ENCODE measurements at regions not wholly inside any gene's neighbourhood (a gene's known extent, or its start where the extent isn't known, plus 50 kb on each side); places are given as distances from the start of the nearest gene placed in this dataset.
"Not testable (repeated sequence)": the region's sequence is repeated elsewhere in the genome, so short reads cannot be mapped to it uniquely, and the experiment has no call there.

- H3K4me3 Mint-ChIP-seq, result no peak overlapping the region
- no peak overlapping the region for H3K27ac Mint-ChIP-seq
- no peaks in the 10 kb centered on the region for H3K4me1 Mint-ChIP-seq (ENCODE audit: low read depth)
- peaks cover 6% of the 10 kb centered on the region for H3K27me3 Mint-ChIP-seq
- no peaks in the 10 kb centered on the region for H3K9me3 Mint-ChIP-seq (ENCODE audit: low read depth)
- no peaks in the 10 kb centered on the region for H3K36me3 Mint-ChIP-seq
Measured at GRCh38 chr2:133854603-133855200, 286.4 kb upstream of the NCKAP5 start.

GRCh38 chr2:133855526-133855925 lies 287.3 kb upstream of the NCKAP5 start:
- no peaks in the 10 kb centered on the region for H3K9me3 Mint-ChIP-seq (ENCODE audit: low read depth)
- H3K27me3 Mint-ChIP-seq, result peaks cover 6% of the 10 kb centered on the region
- no peaks in the 10 kb centered on the region for H3K36me3 Mint-ChIP-seq
- H3K4me1 Mint-ChIP-seq (ENCODE audit: low read depth), result no peaks in the 10 kb centered on the region
- no peak overlapping the region for H3K4me3 Mint-ChIP-seq
- H3K27ac Mint-ChIP-seq, result no peak overlapping the region

GRCh38 chr2:133856678-133857077 lies 288.4 kb upstream of the NCKAP5 start:
- Mint-ChIP-seq H3K4me3 (no peak overlapping the region), H3K4me1 (ENCODE audit: low read depth) (no peaks in the 10 kb centered on the region), H3K36me3 (no peaks in the 10 kb centered on the region), H3K27ac (no peak overlapping the region), H3K9me3 (ENCODE audit: low read depth) (no peaks in the 10 kb centered on the region), H3K27me3 (peaks cover 6% of the 10 kb centered on the region)

- no peak overlapping the region for H3K27ac Mint-ChIP-seq
- H3K36me3 Mint-ChIP-seq, result no peaks in the 10 kb centered on the region
- H3K4me1 Mint-ChIP-seq (ENCODE audit: low read depth), result no peaks in the 10 kb centered on the region
- H3K4me3 Mint-ChIP-seq, result no peak overlapping the region
- peaks cover 7% of the 10 kb centered on the region for H3K27me3 Mint-ChIP-seq
- no peaks in the 10 kb centered on the region for H3K9me3 Mint-ChIP-seq (ENCODE audit: low read depth)
Measured at GRCh38 chr2:133859578-133859977, 291.3 kb upstream of the NCKAP5 start.

GRCh38 chr2:133862400-133862977 lies 294.2 kb upstream of the NCKAP5 start:
- H3K4me1 Mint-ChIP-seq (ENCODE audit: low read depth), result no peaks in the 10 kb centered on the region
- no peak overlapping the region for H3K27ac Mint-ChIP-seq
- H3K4me3 Mint-ChIP-seq, result no peak overlapping the region
- H3K27me3 Mint-ChIP-seq, result peaks cover 6% of the 10 kb centered on the region
- H3K36me3 Mint-ChIP-seq, result no peaks in the 10 kb centered on the region
- no peaks in the 10 kb centered on the region for H3K9me3 Mint-ChIP-seq (ENCODE audit: low read depth)

- Mint-ChIP-seq H3K36me3 (no peaks in the 10 kb centered on the region), H3K9me3 (ENCODE audit: low read depth) (no peaks in the 10 kb centered on the region), H3K4me1 (ENCODE audit: low read depth) (no peaks in the 10 kb centered on the region), H3K27ac (no peak overlapping the region), H3K27me3 (peaks cover 11% of the 10 kb centered on the region), H3K4me3 (no peak overlapping the region)
Measured at GRCh38 chr2:133863106-133863800, 295.0 kb upstream of the NCKAP5 start.

- Mint-ChIP-seq H3K36me3 (no peaks in the 10 kb centered on the region), H3K9me3 (ENCODE audit: low read depth) (no peaks in the 10 kb centered on the region), H3K27me3 (peaks cover 14% of the 10 kb centered on the region), H3K4me1 (ENCODE audit: low read depth) (no peaks in the 10 kb centered on the region), H3K4me3 (no peak overlapping the region), H3K27ac (no peak overlapping the region)
Measured at GRCh38 chr2:133865141-133865540, 296.9 kb upstream of the NCKAP5 start.

GRCh38 chr2:133867166-133867565 lies 298.9 kb upstream of the NCKAP5 start:
- no peak overlapping the region for H3K4me3 Mint-ChIP-seq
- H3K27ac Mint-ChIP-seq, result no peak overlapping the region
- peaks cover 4% of the 10 kb centered on the region for H3K9me3 Mint-ChIP-seq (ENCODE audit: low read depth)

GRCh38 chr2:133871545-133872209 lies 303.4 kb upstream of the NCKAP5 start:
- Mint-ChIP-seq H3K36me3 (no peaks in the 10 kb centered on the region), H3K4me3 (no peak overlapping the region), H3K27me3 (peaks cover 14% of the 10 kb centered on the region), H3K9me3 (ENCODE audit: low read depth) (peaks cover 4% of the 10 kb centered on the region), H3K27ac (no peak overlapping the region), H3K4me1 (ENCODE audit: low read depth) (no peaks in the 10 kb centered on the region)

More at GRCh38 chr2:133867166-133867565, 298.9 kb upstream of the NCKAP5 start:
- Mint-ChIP-seq H3K4me1 (ENCODE audit: low read depth) (no peaks in the 10 kb centered on the region), H3K36me3 (no peaks in the 10 kb centered on the region), H3K27me3 (peaks cover 16% of the 10 kb centered on the region)

GRCh38 chr2:133878326-133878725 lies 310.1 kb upstream of the NCKAP5 start:
- Mint-ChIP-seq H3K9me3 (ENCODE audit: low read depth) (no peaks in the 10 kb centered on the region), H3K4me3 (no peak overlapping the region), H3K36me3 (no peaks in the 10 kb centered on the region), H3K27me3 (peaks cover 16% of the 10 kb centered on the region), H3K27ac (no peak overlapping the region), H3K4me1 (ENCODE audit: low read depth) (no peaks in the 10 kb centered on the region)

- no peaks in the 10 kb centered on the region for H3K36me3 Mint-ChIP-seq
- H3K4me1 Mint-ChIP-seq (ENCODE audit: low read depth), result no peaks in the 10 kb centered on the region
- no peak overlapping the region for H3K27ac Mint-ChIP-seq
- no peak overlapping the region for H3K4me3 Mint-ChIP-seq
- H3K27me3 Mint-ChIP-seq, result peaks cover 16% of the 10 kb centered on the region
- no peaks in the 10 kb centered on the region for H3K9me3 Mint-ChIP-seq (ENCODE audit: low read depth)
Measured at GRCh38 chr2:133879703-133880102, 311.4 kb upstream of the NCKAP5 start.

GRCh38 chr2:133882159-133882558 lies 313.9 kb upstream of the NCKAP5 start:
- not testable (repeated sequence) for H3K9me3 Mint-ChIP-seq (ENCODE audit: low read depth); H3K27ac Mint-ChIP-seq; H3K4me3 Mint-ChIP-seq; H3K4me1 Mint-ChIP-seq (ENCODE audit: low read depth); H3K36me3 Mint-ChIP-seq
- H3K27me3 Mint-ChIP-seq, result peaks cover 12% of the 10 kb centered on the region

- Mint-ChIP-seq H3K9me3 (ENCODE audit: low read depth) (no peaks in the 10 kb centered on the region), H3K27me3 (peaks cover 10% of the 10 kb centered on the region), H3K4me3 (no peak overlapping the region), H3K36me3 (no peaks in the 10 kb centered on the region), H3K27ac (no peak overlapping the region), H3K4me1 (ENCODE audit: low read depth) (no peaks in the 10 kb centered on the region)
Measured at GRCh38 chr2:133884739-133885381, 316.6 kb upstream of the NCKAP5 start.

- Mint-ChIP-seq H3K4me3 (no peak overlapping the region), H3K36me3 (no peaks in the 10 kb centered on the region), H3K4me1 (ENCODE audit: low read depth) (no peaks in the 10 kb centered on the region), H3K9me3 (ENCODE audit: low read depth) (no peaks in the 10 kb centered on the region), H3K27ac (no peak overlapping the region), H3K27me3 (peaks cover 9% of the 10 kb centered on the region)
Measured at GRCh38 chr2:133885847-133886246, 317.6 kb upstream of the NCKAP5 start.
